ENCODE measurements at regions not wholly inside any gene's neighbourhood (a gene's known extent, or its start where the extent isn't known, plus 50 kb on each side); places are given as distances from the start of the nearest gene placed in this dataset.

- DNase-seq (ENCODE audit: low spot score): no peak
Observed at GRCh38 chr1:104699433-104699832, 949.7 kb downstream of the AMY1C start.

- no peak for DNase-seq (ENCODE audit: low spot score)
Observed at GRCh38 chr1:104702731-104703130, 953.0 kb downstream of the AMY1C start.

- DNase-seq (ENCODE audit: low spot score): no peak
Observed at GRCh38 chr1:104706631-104707147, 957.0 kb downstream of the AMY1C start.

- DNase-seq (ENCODE audit: low spot score): no peak
Observed at GRCh38 chr1:104718752-104719151, 969.1 kb downstream of the AMY1C start.

GRCh38 chr1:104720741-104721140, 971.0 kb downstream of the AMY1C start:
- DNase-seq (ENCODE audit: low spot score): no peak

- DNase-seq (ENCODE audit: low spot score): no peak
Observed at GRCh38 chr1:104726917-104727316, 977.2 kb downstream of the AMY1C start.

GRCh38 chr1:104733866-104734265, 984.2 kb downstream of the AMY1C start:
- DNase-seq (ENCODE audit: low spot score): no peak

- no peak for DNase-seq (ENCODE audit: low spot score)
Observed at GRCh38 chr1:104745875-104746274, 996.2 kb downstream of the AMY1C start.

GRCh38 chr1:104746994-104747393, 997.3 kb downstream of the AMY1C start:
- DNase-seq (ENCODE audit: low spot score): no peak

- no peak for DNase-seq (ENCODE audit: low spot score)
Observed at GRCh38 chr1:104760017-104760416, 1010.3 kb downstream of the AMY1C start.

- no peak for DNase-seq (ENCODE audit: low spot score)
Observed at GRCh38 chr1:104761961-104762570, 1012.4 kb downstream of the AMY1C start.

GRCh38 chr1:104765085-104765484, 1015.4 kb downstream of the AMY1C start:
- DNase-seq (ENCODE audit: low spot score): no peak

GRCh38 chr1:104768466-104768865, 1018.8 kb downstream of the AMY1C start:
- no peak for DNase-seq (ENCODE audit: low spot score)

- peak; percentile 1 for DNase-seq (ENCODE audit: low spot score)
Observed at GRCh38 chr1:104780470-104781078, 1030.9 kb downstream of the AMY1C start.

- DNase-seq (ENCODE audit: low spot score): no peak
Observed at GRCh38 chr1:104785575-104786187, 1036.0 kb downstream of the AMY1C start.

- no peak for DNase-seq (ENCODE audit: low spot score)
Observed at GRCh38 chr1:104787866-104788510, 1038.3 kb downstream of the AMY1C start.

GRCh38 chr1:104791030-104791429, 1041.3 kb downstream of the AMY1C start:
- DNase-seq (ENCODE audit: low spot score): no peak

- DNase-seq (ENCODE audit: low spot score): no peak
Observed at GRCh38 chr1:104794035-104794434, 1044.3 kb downstream of the AMY1C start.

- DNase-seq (ENCODE audit: low spot score): no peak
Observed at GRCh38 chr1:104795931-104796330, 1046.2 kb downstream of the AMY1C start.

GRCh38 chr1:104797982-104798381, 1048.3 kb downstream of the AMY1C start:
- no peak for DNase-seq (ENCODE audit: low spot score)

- DNase-seq (ENCODE audit: low spot score): no peak
Observed at GRCh38 chr1:104801344-104801743, 1051.6 kb downstream of the AMY1C start.

- DNase-seq (ENCODE audit: low spot score): no peak
Observed at GRCh38 chr1:104804147-104804546, 1054.4 kb downstream of the AMY1C start.

- no peak for DNase-seq (ENCODE audit: low spot score)
Observed at GRCh38 chr1:104807590-104807989, 1057.9 kb downstream of the AMY1C start.

Measured in CD4-positive, alpha-beta T cell treated with Interleukin-15 for 4 hours (primary cell).